ENCODE measurements at regions not wholly inside any gene's neighbourhood (a gene's known extent, or its start where the extent isn't known, plus 50 kb on each side); places are given as distances from the start of the nearest gene placed in this dataset.

GRCh38 chr17:13099926-13100325 is 82.1 kb upstream of the ELAC2 start:
- no peak overlapping the region for H2AFZ ChIP-seq (ENCODE audit: low read depth, low read length)

More at GRCh38 chr17:13099926-13100325, 82.1 kb upstream of the ELAC2 start:
- H3K79me2 ChIP-seq (ENCODE audit: control insufficient read depth, insufficient read depth, low read length): no peaks in the 10 kb centered on the region
- no peak overlapping the region for H3K27ac ChIP-seq (ENCODE audit: insufficient read depth, low read depth, low read length)
- BruUV-seq (replicated peaks): no TSS peak
- H3K4me2 ChIP-seq (ENCODE audit: insufficient read depth, low read length): no peak overlapping the region
- no peaks in the 10 kb centered on the region for H3K27me3 ChIP-seq (ENCODE audit: control insufficient read depth in 2 of 2, insufficient read depth in 2 of 2, low read length in 2 of 2)
- intact Hi-C loops (cut with micrococcal nuclease): no loop called here
- dilution Hi-C loops (cut with MboI; ENCODE audit: extremely low pct_ligation_motif_present, low sequenced_read_pairs): no loop called here
- no peaks in the 10 kb centered on the region for H3K36me3 ChIP-seq (ENCODE audit: control insufficient read depth in 2 of 2, extremely low read depth in 1 of 2, insufficient read depth in 2 of 2, low read length in 2 of 2)
- ChIA-PET POLR2A (no interaction called here), CTCF (no interaction called here)
- H4K20me1 ChIP-seq (replicated peaks; ENCODE audit: control insufficient read depth, extremely low read depth, insufficient read depth, low read length): no peaks in the 10 kb centered on the region
- no peaks in the 10 kb centered on the region for H3K4me1 ChIP-seq (ENCODE audit: control insufficient read depth, extremely low read depth, insufficient read depth, low read length)
- H3K9ac ChIP-seq (replicated peaks; ENCODE audit: extremely low read depth, insufficient read depth, low read length): no peak overlapping the region
- no peaks in the 10 kb centered on the region for H3K9me1 ChIP-seq (replicated peaks; ENCODE audit: control insufficient read depth, extremely low read depth, insufficient read depth, low read length)
- no peak for TF ChIP-seq CTCF (IDR thresholded peaks at IDR 0.05; ENCODE audit: extremely low read depth in 1 of 2, insufficient read depth in 1 of 2, low read depth in 1 of 2, low read length in 2 of 2)
- no peak for TF ChIP-seq EZH2 (IDR thresholded peaks at IDR 0.05; ENCODE audit: borderline replicate concordance, low read depth, low read length, severe bottlenecking)
- no peak for TF ChIP-seq GATA2 (IDR thresholded peaks at IDR 0.05; ENCODE audit: insufficient read depth, insufficient read length, low read depth, low read length)
- no peak for TF ChIP-seq POLR2A (IDR thresholded peaks at IDR 0.05; ENCODE audit: low read depth, low read length)
- TF ChIP-seq MYC (IDR thresholded peaks at IDR 0.05; ENCODE audit: low read depth, low read length): no peak
- TF ChIP-seq MAX (IDR thresholded peaks at IDR 0.05; ENCODE audit: insufficient read depth, insufficient read length): no peak
- no peak for TF ChIP-seq POLR2AphosphoS5 (IDR thresholded peaks at IDR 0.05; ENCODE audit: insufficient read depth, low read depth, low read length)
- no peak for TF ChIP-seq FOS (IDR thresholded peaks at IDR 0.05; ENCODE audit: borderline replicate concordance, insufficient read depth, low read length)
- TF ChIP-seq JUN (IDR thresholded peaks at IDR 0.05; ENCODE audit: borderline replicate concordance, insufficient read depth, insufficient read length, low read depth): no peak
- DNase-seq (ENCODE audit: low read depth, low spot score) (no peak), FAIRE-seq (no peak)
- H3K4me3 ChIP-seq (replicated peaks in 1 of 3; ENCODE audit: insufficient read depth in 1 of 3, low read depth in 1 of 3, low read length in 3 of 3): no peak overlapping the region
- peaks cover 2% of the 10 kb centered on the region for H3K9me3 ChIP-seq (replicated peaks; ENCODE audit: control insufficient read depth, insufficient read depth, low read length)

Measured in endothelial cell of umbilical vein (primary cell).